ENCODE measurements at regions not wholly inside any gene's neighbourhood (a gene's known extent, or its start where the extent isn't known, plus 50 kb on each side); places are given as distances from the start of the nearest gene placed in this dataset.

GRCh38 chr9:82456642-82457041 lies 468.1 kb downstream of the SPATA31D1 start:
- TF ChIP-seq SUZ12 (IDR thresholded peaks at IDR 0.05; ENCODE audit: extremely low read depth, insufficient read depth, insufficient read length): no peak
- TF ChIP-seq YY1 (IDR thresholded peaks at IDR 0.05; ENCODE audit: insufficient read depth, insufficient read length): no peak
- no peak for TF ChIP-seq ZNF274 (IDR thresholded peaks at IDR 0.05; ENCODE audit: low read depth, low read length)
